ENCODE measurements at regions not wholly inside any gene's neighbourhood (a gene's known extent, or its start where the extent isn't known, plus 50 kb on each side); places are given as distances from the start of the nearest gene placed in this dataset.

DNA sequence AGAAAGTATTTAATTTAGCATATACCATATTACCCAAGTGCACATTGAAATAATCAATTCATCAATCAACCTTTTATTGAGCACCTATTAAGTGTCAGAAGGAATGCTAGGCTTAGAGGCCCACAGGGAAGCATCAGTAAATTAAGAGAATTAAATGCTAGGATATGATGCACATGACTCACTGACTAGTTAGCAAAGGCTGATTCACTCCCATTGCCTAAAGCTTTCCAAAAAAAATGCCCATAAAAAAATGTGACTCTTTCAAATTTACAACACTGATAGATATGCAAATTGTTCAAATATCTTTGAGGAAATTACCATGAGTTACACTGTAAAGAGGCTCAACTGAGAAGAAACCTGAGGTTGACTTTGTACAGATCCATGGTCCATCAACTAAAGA, 883.3 kb downstream of the CDH11 start:
- TF ChIP-seq, protein P1, sequence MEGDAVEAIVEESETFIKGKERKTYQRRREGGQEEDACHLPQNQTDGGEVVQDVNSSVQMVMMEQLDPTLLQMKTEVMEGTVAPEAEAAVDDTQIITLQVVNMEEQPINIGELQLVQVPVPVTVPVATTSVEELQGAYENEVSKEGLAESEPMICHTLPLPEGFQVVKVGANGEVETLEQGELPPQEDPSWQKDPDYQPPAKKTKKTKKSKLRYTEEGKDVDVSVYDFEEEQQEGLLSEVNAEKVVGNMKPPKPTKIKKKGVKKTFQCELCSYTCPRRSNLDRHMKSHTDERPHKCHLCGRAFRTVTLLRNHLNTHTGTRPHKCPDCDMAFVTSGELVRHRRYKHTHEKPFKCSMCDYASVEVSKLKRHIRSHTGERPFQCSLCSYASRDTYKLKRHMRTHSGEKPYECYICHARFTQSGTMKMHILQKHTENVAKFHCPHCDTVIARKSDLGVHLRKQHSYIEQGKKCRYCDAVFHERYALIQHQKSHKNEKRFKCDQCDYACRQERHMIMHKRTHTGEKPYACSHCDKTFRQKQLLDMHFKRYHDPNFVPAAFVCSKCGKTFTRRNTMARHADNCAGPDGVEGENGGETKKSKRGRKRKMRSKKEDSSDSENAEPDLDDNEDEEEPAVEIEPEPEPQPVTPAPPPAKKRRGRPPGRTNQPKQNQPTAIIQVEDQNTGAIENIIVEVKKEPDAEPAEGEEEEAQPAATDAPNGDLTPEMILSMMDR (IDR thresholded peaks at IDR 0.05): no peak
- no peak for TF ChIP-seq POLR2A (IDR thresholded peaks at IDR 0.05)
